H54 (cell line): ENCODE measurements at regions not wholly inside any gene's neighbourhood (a gene's known extent, or its start where the extent isn't known, plus 50 kb on each side); places are given as distances from the start of the nearest gene placed in this dataset.

ENCODE experiments used
- DNase-seq: peaks from one replicate; pipeline ENCODE4 v3.0.0; 2011; ENCODE audit warnings: low spot score, mixed read lengths; ENCODE audit not compliant: insufficient read length
- FAIRE-seq: peaks from 3 replicates; lab custom pipeline; 2011; peaks lifted over from hg19 to GRCh38; lab: Jason Lieb, UNC
- POLR2A ChIP-seq: IDR thresholded peaks from 2 replicates; pipeline ENCODE4 v1.6.1; 2011; ENCODE audit warnings: low read depth, mild to moderate bottlenecking, low read length

DNA sequence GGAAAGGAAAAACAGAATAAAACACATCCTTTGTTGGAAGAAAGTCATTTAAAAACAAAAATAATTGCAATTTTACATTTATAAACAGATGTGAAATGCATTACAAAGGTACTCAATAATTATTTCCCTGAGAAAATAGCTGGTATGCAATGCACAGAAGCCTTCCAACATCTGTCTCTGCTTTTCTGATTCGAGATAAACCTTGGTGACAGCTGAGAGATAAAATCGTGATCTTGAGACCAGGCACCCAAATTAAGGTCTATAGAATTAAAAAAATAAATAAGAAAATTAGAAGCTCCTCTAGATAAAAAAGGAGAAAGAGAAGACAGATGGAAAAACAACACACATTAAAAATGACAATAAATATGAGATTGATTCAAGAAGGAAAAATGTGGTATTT is 544.0 kb downstream of the SPRY1 start:
- TF ChIP-seq POLR2A: no peak
- no peak for FAIRE-seq

DNA sequence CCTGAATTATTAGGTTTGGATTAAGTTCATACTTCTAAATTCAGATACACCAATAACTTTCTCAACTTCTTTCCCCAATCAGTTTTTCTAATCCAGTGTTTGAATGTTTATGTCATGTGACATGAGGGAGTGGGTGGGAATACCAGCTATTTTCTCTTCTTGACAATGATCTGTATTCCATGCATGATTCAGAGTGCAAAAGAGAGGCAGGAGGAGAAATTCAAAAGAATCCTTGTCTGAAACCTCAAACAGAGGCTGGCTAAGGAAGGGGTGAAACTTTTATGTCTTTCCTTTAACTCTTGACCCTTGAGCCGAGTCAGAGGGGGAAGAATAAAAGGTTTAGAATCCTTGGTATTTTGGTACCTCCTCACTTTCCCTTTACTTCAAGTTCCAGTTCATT is 544.7 kb downstream of the SPRY1 start:
- TF ChIP-seq POLR2A: no peak
- no peak for DNase-seq
- no peak for FAIRE-seq

More for the DNA sequence above, 544.0 kb downstream of the SPRY1 start:
- no peak for DNase-seq

DNA sequence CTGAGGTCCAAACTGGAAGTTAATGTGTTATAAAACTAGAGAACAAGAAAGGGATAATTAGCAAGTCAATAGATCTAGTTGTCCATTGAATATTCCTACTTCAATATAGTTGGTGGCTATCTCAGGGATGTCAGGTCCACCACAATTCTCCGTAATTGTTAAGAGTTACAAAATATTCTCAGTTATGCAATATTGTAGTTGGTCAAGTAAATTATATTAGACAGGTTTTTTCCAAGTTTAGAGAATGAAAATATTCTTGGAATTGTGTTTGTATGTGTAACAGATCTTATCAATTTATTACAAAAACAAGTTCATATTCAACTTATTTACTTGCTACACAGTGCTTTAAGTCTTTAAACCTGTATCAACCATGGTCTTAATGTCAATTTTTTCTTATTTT is 547.4 kb downstream of the SPRY1 start:
- no peak for TF ChIP-seq POLR2A
- DNase-seq (no peak), FAIRE-seq (no peak)

DNA sequence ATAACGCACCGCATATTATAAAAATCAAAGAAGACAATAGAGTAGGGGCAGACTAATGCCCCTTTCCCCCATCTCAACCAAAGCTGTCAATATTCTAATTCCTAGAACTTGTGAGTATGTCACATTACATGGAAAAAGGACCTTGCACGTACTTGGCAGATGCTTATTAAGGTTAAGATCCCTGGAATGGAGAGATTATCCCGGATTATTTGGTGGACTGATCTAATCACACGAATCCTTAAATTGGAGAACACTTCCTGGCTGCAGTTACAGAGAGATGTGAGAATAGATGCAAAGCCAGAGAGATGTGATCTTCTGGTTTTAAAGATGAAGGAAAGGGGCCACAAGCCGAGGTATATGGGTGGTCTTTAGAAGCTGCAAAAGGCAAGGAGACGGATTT is 548.7 kb downstream of the SPRY1 start:
- no peak for TF ChIP-seq POLR2A
- DNase-seq: no peak
- FAIRE-seq: no peak

DNA sequence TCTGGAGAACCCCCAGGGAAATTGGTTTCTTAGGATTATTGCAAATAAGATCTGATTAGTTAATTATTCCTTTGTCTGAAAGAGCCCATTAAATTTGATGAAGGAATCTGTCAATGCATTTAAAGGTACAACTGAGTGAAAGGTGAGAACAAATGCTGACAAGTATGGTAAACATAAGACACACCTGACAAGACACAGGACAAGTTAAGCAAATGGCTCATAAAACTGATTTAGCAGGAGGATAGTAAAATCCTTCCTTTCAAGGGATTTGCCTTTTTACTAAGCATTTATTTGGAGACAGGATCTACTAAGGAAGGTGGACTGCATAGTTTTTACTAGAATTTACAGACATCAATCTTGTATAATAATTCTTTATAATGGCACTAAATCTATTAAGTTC is 553.9 kb downstream of the SPRY1 start:
- FAIRE-seq (no peak), DNase-seq (no peak)
- TF ChIP-seq POLR2A: no peak

DNA sequence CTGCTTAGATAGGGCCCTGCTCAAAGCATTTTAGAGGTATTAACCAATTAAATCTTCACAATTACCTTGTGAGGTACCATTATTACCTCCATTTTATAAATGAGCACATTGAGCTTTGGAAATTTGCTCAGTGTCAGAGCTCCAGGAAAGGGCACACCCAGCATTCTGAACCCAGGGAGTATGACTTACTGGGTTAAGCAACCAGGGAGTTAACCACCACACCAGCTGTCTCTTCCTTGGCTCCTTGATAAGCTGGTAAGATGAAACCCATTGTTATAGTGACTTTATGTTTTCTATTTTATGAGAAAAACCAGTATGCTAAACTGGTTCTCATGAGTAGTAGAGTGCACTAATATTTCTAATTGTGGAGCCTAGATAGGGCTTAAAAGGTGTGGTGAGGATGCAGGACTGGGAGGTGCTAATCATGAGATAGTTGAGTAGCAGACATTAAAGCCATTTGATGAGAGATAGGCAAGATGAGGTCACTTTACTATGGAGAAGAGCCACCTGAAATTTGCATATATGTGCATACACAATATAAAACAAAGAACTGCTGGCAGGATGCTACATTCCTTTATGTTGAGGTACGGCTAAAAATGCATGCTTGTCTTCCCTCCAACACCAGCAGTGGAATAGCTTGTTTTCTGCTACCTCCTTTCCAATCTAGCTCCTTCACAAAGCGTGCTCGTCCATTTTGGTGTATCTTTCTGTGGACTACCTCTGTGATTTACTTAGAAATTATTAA is 556.1 kb downstream of the SPRY1 start:
- TF ChIP-seq POLR2A: no peak
- FAIRE-seq: no peak
- DNase-seq: no peak

DNA sequence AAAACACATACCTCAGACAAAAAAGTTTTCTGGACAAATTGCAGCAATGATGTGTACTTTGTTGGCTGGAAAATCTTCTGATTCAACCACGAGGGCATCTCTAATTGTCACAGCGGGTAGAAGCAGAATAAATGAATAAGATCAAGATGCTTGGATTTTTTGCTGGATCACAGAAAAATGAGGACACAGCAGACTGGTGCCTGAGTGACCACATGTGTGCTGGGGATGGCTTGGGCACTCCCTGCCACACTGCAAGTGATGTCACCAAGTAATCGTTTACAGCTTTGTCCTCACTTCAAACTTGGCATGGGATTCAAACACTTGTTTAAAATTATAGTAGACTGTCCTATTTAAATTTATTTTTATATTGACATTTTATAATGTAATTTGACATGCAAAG is 557.0 kb downstream of the SPRY1 start:
- no peak for FAIRE-seq
- no peak for TF ChIP-seq POLR2A

DNA sequence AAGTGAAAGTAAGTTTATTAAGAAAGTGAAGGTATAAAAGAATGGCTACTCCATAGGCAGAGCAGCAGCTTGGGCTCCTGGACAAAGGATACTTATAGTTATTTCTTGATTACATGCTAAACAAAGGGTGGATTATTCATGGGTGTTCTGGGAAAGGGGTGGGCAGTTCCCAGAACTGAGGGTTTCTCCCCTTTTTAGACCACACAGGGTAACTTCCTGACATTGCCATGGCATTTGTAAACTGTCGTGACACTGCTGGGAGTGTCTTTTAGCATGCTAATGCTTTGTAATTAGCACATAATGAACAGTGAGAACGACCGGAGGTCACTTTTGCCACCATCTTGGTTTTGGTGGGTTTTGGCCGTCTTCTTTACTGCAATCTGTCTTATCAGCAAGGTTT is 557.6 kb downstream of the SPRY1 start:
- DNase-seq (no peak), FAIRE-seq (no peak)
- no peak for TF ChIP-seq POLR2A

More for the DNA sequence above, 557.0 kb downstream of the SPRY1 start:
- no peak for DNase-seq

DNA sequence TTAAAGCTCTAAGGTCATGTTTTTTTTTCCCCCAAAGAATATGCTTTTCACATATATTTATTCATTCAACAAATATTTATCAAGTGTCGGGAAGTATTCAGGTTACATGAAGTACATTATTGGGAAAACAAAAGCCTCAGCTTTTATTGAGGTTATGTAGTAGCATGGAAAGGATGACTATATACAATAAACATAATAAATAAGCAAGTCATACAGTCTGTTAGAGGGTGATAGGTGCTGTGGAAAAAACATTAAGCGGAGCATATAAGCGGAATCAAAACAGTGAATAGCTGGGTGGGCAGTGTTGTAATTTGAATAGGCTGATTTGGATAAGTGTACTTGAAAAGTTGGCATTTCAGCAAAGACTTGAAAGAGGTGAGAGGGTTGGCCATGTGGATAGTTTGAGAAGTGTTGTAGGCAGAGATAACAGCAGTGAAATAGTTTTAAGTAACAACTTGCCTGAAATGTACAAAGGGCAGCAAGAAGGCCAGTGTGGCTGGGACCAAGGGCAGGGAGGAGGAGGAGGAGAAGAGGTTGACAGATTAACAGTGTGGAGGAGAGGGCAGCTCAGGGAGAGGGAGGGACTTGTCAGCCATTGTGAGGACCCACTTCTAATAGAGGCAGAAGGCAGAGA is 558.7 kb downstream of the SPRY1 start:
- no peak for TF ChIP-seq POLR2A
- no peak for FAIRE-seq
- no peak for DNase-seq

DNA sequence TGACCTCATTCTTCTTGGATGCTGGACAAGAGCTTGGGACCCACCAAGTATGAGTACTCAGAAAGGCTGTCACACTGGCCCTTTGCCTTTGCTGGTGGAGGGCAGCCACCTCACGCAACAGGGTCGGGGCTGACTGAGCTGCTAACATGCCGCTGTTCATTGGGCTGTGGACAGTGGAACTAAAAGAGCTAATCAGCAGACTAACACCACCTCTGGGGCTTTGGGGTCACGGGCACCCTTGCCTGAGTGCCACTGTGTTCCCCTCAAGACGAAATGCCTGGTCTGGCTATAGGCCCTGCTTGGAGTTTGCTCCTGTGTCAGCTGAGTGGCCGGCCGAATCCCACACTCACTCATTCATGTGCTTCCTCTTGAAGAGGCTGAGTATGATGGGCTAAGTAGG is 559.6 kb downstream of the SPRY1 start:
- no peak for TF ChIP-seq POLR2A
- FAIRE-seq (no peak), DNase-seq (no peak)

DNA sequence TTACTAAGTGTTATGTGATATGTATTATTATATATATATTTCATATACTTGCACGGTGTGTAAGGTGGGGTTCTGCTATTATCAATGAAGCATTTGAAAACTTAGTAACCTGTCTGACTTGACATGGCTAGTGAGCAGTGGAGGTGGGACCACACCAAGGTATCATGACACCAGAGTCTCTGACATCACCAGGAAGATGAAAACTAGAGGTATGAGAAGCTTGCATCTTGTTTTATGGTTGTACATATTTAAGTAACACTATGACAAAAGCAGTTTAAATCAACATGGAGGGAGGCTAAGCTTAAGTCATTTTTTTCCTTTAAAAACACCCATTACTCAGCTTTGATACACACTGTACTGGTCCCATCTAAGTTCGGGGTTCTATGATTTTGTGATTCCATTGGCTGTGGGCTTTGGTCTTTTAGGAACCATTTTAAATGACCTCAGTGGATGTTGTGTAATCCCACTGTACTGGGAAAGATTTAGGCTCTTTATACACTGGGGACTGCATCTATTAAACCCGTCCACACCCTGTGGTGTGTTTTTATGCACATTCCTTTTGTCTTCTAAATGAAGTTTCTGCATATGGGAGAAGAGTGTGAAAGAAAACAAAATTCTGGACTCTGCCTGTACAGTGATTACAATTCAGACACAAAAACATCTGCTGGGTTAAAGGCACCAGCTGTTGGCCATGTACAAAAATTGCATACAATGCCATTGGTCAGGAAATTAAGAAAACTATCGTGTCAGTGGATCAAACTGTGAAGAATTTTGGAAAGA is 570.6 kb downstream of the SPRY1 start:
- DNase-seq: no peak
- no peak for FAIRE-seq
- TF ChIP-seq POLR2A: no peak

DNA sequence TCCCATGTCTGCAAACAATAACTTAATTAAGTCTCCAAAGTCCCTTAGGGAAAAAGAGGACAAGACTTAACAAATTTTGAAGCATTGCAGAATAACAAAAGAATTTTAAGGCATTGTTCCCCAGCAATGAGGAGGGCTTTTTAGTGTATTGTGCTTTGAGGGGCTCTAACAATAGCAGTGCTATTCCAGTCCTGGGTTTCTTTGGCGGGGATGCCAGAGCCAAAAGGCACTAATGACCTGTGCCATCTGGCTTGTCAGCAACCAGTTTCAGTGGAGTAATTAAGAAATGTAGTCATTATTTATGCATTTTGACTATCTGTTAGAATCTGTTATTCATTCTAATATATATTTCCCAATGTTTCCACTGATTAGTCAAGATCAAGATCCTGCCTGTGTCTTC is 575.4 kb downstream of the SPRY1 start:
- FAIRE-seq: no peak
- no peak for DNase-seq
- no peak for TF ChIP-seq POLR2A

DNA sequence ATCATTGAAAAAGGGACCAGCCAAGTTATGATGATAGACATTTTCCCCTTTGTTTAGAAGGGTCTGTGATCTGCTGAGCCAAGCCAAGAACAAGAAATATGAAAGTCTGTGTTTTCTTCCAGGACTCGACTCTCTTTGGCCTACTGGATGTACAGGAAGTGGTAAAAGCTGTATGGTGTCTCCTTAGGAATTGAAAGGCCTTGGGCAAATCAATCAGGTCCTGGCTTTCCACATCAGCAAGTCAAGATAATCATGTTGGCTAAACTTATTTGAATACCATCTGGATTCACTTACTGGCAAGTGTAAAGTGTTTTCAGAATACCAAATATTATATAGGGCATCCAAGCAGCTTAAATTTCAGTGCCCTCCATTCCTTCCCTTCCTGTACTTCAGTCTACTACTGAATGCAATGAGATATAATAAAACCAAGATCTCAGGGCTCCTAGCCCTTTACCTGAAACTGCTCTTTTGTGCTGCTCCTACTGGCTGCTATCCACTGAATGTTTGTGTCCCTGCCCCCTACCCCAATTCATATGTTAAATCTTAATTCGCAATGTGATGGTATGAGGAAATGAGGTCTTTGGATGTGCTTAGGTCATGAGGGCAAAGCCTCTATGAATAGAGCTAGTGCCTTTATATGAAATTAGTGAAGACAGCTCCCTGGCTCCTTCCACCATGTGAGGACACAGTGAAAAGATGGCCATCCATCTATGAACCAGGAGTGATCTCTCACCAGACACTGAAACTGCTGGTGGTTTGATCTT is 578.0 kb downstream of the SPRY1 start:
- DNase-seq (no peak), FAIRE-seq (no peak)
- no peak for TF ChIP-seq POLR2A

DNA sequence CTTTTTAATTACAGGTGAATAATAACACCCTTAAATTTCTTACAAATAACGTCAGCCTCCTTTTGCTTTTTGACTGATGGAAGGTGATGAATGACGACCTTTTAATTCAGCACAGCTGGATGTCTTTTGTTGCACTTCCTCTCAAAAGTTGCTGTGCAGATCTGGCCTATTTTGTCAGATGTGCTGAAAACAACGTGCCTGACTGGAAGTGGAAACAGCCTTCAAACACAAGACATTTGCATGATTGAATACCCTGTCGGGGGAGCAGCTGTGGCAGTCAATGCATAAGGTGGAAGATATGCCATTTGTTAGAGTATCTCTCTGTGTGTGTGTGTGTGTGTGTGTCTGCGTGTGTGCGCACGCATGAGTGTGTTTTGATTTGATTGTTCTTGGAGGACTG is 579.7 kb downstream of the SPRY1 start:
- no peak for DNase-seq
- no peak for TF ChIP-seq POLR2A
- FAIRE-seq: no peak
